Stimulated activated CD4-positive, alpha-beta T cell treated with anti-CD3 and anti-CD28 coated beads, Interleukin-12 subunit alpha, Interleukin-12 subunit beta, amount 100 ng/mL, for 48 hours (primary cell): ENCODE measurements at regions not wholly inside any gene's neighbourhood (a gene's known extent, or its start where the extent isn't known, plus 50 kb on each side); places are given as distances from the start of the nearest gene placed in this dataset.
"Not testable (repeated sequence)": the region's sequence is repeated elsewhere in the genome, so short reads cannot be mapped to it uniquely, and the experiment has no call there.

Experiments used
- DNase-seq, 3 donors: peaks; one replicate each; pipeline ENCODE4 v3.0.0-alpha.2; 2020; ENCODE audit warnings: low read depth in 2 of 3, low spot score in 1 of 3

- DNase-seq, result no peak
These were observed 932.9 kb downstream of the TDRD15 start for GRCh38 chr2:22056621-22057132.

DNA sequence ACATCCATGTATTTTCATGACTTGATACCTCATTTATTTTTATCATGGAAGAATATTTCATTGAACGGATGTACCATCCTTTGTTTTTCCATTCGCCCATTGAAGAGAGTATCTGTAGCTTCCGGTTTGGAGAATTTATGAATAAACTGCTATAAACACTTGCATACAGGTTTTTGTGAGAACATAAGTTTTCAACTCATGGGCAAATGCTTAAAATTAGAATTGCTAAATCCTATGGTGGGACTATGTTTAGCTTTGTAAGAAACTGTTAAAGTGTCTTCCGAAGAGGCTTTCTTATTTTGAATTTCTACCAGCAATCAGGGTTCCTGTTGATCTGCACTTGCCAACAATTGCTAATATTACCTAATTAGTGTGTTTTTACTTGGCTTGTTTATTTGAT lies 938.9 kb downstream of the TDRD15 start:
- DNase-seq, result no peak

GRCh38 chr2:22076454-22076853 lies 952.7 kb downstream of the TDRD15 start:
- no peak for DNase-seq

DNA sequence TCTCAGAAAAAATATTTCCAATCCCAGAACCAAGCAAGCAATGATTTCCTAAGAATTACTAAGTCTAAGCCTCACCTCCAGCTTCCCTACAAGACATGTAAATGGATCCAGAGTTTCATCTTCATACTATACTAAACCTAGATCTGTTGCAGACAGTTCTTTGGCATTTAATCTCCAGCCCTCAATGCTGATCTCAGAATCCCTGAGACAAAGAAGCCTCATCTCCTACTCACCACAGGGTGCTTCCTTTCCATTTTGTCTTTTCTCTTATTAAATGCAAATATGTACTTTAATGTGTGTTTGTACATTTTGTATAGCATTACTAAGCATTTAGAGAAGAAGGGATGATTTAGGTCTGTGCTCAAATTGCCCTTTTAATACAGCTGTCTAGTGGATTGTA lies 954.9 kb downstream of the TDRD15 start:
- no peak for DNase-seq

DNA sequence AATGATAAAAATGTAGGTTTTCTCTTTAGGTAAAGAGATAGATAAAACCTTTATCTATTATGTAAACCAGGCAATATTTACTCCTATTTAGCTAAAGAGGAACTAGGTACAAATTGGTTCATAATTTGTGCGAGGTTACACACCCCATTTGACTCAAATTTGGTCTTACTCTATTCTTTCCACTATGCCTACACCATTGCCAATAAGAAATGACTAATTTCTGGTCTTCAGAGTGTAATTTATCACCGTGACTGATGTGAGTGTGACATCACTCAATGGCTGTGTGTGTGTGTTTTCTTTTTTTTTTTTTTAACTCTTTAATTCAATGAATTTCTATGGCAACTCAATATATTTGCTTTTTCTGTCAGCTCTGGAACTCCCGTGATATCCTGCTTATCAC lies 955.8 kb downstream of the TDRD15 start:
- no peak for DNase-seq

GRCh38 chr2:22086726-22087125 lies 963.0 kb downstream of the TDRD15 start:
- no peak for DNase-seq

DNA sequence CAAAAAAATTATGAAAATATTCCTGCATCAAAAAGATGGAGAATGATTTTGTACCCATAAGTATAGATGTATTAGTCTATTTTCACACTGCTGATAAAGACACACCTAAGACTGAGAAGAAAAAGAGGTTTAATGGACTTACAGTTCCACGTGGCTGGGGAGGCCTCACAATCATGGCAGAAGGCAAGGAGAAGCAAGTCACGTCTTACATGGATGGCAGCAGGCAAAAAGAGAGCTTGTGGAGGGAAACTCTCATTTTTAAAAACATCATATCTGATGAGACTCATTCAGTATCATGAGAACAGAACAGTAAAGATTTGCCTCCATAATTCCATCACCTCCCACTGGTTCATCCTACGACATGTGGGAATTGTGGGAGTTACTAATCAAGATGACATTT lies 979.8 kb downstream of the TDRD15 start:
- not testable (repeated sequence) for DNase-seq

- no peak for DNase-seq
These were observed 986.5 kb downstream of the TDRD15 start for GRCh38 chr2:22110244-22110651.

DNA sequence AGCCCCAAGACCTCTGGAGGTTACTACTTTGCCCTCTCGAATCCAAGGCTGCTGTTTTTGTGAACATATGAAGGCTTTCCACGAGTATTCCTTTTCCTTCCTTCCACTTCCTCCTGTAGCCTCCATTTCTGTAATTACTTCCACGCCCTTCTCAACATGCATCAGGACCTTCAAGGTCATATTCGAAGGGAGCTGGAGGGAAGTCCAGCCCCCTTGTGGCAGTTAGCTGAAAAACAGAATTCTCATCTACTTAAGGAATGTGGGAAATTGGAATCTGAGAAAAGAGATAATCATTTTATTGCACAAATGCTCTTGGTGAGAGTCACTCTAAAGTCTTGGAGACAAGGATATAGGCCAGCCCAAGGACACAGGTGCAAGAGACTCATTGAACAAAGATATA lies 1000.2 kb downstream of the TDRD15 start:
- no peak for DNase-seq

DNA sequence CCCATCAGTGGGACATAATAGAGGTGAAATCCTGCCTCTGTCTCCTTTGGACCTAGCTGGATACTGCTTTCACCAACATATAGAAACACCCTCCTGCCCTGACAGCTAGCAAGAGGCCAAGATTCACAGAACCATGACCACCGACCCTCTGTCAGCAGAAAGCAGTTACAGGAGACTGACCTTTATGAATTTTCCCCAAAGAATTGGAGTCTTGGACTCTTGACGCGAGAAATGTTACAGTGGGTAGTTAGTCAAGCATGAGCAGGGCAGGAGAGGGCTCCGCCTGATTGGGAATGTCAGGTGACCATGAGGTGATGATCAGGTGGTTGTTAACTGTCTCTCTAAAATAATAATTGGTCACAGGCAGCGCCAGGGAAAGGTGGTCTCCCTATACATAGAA lies 1002.3 kb downstream of the TDRD15 start:
- no peak for DNase-seq

GRCh38 chr2:22126978-22127377 lies 1003.2 kb downstream of the TDRD15 start:
- DNase-seq, result no peak

GRCh38 chr2:22134421-22134820 lies 1010.7 kb downstream of the TDRD15 start:
- DNase-seq, result no peak

- DNase-seq, result no peak
These were observed 1012.7 kb downstream of the TDRD15 start for GRCh38 chr2:22136446-22136845.

DNA sequence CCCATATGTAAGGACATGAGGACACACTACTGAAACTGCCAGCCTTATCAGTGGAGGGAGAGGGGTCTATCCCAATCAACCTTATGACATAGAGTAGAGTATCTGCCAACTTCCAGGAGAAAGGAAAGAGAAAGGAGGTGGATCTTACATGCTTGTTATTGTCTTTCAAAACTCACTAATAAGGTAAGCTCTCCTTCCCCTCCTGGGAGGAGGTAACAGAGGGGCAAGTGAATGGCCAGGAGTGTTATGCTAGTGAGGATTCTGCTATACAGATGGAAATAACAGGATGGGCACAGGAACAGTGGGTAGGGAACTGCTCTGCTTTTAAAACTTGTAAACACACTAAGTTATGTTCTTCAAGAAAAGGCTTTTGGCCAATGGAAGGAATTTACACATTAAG lies 1020.1 kb downstream of the TDRD15 start:
- no peak for DNase-seq

- no peak for DNase-seq
These were observed 1030.3 kb downstream of the TDRD15 start for GRCh38 chr2:22153931-22154613.

DNA sequence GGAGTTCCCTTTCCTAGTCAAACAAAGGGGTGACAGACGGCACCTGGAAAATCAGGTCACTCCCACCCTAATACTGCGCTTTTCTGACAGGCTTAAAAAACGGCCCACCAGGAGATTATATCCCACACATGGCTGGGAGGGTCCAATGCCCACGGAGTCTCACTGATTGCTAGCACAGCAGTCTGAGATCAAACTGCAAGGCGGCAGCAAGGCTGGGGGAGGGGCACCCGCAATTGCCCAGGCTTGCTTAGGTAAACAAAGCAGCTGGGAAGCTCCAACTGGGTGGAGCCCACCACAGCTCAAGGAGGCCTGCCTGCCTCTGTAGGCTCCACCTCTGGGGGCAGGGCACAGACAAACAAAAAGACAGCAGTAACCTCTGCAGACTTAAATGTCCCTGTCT lies 1032.9 kb downstream of the TDRD15 start:
- not testable (repeated sequence) for DNase-seq

DNA sequence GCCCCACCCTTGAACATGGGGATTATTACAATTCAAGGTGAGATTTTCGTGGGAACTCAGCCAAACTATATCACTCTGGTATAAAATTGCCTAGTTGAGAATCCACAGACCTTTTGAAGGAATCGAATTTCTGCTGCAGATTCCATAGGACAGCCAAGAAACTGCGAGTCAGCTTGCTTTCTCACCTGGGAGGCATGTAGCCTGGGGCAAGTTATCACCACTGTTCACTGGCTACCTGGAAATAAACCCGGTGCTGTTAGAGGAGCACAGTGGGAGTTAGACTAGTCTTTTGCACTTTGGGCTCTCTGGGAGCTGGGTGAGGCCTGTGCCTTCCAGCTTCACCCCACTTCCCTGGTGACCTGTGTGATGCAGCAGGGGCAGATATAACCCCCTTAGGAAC lies 1043.5 kb downstream of the TDRD15 start:
- no peak for DNase-seq

DNA sequence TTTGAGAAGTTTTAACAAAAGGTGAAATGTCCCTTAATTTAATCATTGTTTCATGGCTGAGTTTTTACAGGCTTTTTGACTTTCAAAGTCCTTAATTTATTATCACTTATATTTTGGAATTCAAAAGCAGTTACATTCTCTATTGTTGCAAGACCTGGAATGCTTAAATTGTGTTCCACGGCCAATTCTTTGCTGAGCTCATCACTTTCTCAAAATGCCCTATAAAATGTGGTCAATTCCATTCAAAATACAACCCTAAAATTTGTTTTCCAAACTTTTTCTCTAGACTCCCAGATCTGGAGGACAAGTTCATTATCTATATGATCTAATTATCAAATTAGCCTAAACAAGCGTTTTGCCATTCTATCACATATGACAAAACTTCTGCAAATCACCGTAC lies 1051.2 kb downstream of the TDRD15 start:
- DNase-seq, result no peak

DNA sequence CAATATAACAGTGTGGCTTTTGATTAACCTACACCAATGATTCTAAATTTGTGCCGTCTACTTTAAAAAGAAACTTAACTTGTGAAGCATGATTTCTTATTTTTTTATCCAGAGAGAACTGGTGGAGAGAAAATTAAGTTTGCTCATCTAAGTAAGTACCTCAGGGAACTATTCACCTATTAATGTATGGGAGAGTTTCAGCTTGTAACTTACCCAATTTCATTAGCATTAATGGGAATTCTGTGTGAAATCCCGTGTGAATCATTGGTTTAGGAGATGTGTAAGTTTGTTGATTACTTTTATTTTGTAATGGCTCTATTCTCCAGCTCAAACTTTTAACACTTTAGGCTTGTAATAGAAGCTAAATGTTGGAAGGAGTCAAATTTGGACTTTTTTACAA lies 1061.5 kb downstream of the TDRD15 start:
- DNase-seq, result no peak

DNA sequence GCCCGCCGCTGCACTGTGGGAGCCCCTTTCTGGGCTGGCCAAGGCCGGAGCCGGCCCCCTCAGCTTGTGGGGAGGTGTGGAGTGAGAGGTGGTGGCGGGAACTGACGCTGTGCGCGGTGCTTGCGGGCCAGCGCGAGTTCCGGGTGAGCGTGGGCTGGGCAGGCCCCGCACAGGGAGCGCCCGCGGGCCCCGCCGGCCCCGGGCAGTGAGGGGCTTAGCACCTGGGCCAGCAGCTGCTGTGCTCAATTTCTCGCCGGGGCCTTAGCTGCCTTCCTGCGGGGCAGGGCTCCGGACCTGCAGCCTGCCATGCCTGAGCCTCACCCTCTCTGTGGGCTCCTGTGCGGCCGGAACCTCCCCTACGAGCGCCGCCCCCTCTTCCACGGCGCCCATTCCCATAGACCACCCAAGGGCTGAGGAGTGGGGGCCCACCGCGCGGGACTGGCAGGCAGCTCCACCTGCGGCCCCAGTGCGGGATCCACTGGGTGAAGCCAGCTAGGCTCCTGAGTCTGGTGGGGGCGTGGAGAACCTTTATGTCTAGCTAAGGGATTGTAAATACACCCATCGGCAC lies 1062.6 kb downstream of the TDRD15 start:
- not testable (repeated sequence) for DNase-seq

- DNase-seq, result no peak
These were observed 1066.2 kb downstream of the TDRD15 start for GRCh38 chr2:22189893-22190480.

DNA sequence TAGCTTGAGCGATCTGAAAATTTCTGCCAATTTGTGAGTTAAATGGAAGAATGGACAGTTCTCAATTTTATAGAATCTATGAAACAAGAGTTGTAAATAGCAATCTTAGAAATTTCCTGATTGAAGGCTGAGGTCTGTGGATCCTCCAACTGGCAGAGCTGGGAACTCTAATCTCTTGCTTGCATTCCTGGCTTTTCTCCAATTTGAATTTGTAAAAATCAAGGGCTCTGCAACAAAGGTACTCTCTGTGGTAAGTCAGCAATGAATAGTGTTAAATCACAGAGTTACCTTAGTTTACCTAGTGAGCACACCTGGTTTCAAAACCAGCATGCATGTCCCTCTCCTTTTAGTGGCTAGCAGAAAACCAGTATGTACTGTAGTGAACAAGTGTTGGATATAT lies 1070.5 kb downstream of the TDRD15 start:
- DNase-seq, result no peak

DNA sequence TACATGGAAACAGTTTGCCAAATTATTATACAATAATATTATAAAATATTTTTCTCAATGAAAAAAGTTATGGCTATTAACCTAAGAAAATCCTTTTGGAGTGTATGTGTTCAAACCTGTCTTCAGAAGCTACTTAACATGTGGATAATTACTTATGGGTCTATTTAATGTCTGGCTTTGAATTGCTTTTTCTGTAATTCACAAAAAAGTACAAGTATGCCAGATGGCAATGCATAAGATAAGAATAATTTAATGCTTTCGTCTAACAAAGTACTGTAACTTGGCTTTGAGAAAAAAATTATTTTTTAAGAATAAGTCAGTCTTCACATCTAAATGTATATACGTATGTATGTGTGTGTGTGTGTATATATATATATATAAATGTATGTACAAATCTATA lies 1073.0 kb downstream of the TDRD15 start:
- DNase-seq, result no peak
